ENCODE measurements at regions not wholly inside any gene's neighbourhood (a gene's known extent, or its start where the extent isn't known, plus 50 kb on each side); places are given as distances from the start of the nearest gene placed in this dataset.
"Not testable (repeated sequence)": the region's sequence is repeated elsewhere in the genome, so short reads cannot be mapped to it uniquely, and the experiment has no call there.

- H3K14ac ChIP-seq (ENCODE audit: low read length), result no peak overlapping the region
- no peak overlapping the region for H3K4me2 ChIP-seq (ENCODE audit: insufficient read depth, low read length, poor library complexity, severe bottlenecking)
- no peaks in the 10 kb centered on the region for H3K36me3 ChIP-seq (replicated peaks in 1 of 2; ENCODE audit: control insufficient read depth in 2 of 2, insufficient read depth in 2 of 2, low read length in 2 of 2)
- H3K4me1 ChIP-seq (ENCODE audit: control insufficient read depth in 2 of 2, insufficient read depth in 1 of 2, low read depth in 1 of 2, low read length in 2 of 2), result peaks cover 5 to 8% of the 10 kb centered on the region in 2 donors
- no peak overlapping the region for H2AFZ ChIP-seq (ENCODE audit: low read length)
- H2BK12ac ChIP-seq (ENCODE audit: low read length), result no peak overlapping the region
- H3K27me3 ChIP-seq (ENCODE audit: control insufficient read depth in 3 of 3, insufficient read depth in 3 of 3, low read depth in 1 of 3, low read length in 3 of 3), result no peaks in the 10 kb centered on the region
- H2AK5ac ChIP-seq (ENCODE audit: low read depth, low read length), result no peak overlapping the region
- H3K9me3 ChIP-seq (replicated peaks in 1 of 2; ENCODE audit: control insufficient read depth in 2 of 2, insufficient read depth in 1 of 2, low read depth in 1 of 2, low read length in 2 of 2), result no peaks in the 10 kb centered on the region
- no peak for DNase-seq (ENCODE audit: low spot score)
- H2BK5ac ChIP-seq (ENCODE audit: low read length), result no peak overlapping the region
- H4K91ac ChIP-seq (ENCODE audit: low read depth, low read length, poor library complexity), result no peak overlapping the region
- no peaks in the 10 kb centered on the region for H3K79me1 ChIP-seq (ENCODE audit: low read depth, low read length)
- no peak overlapping the region for H3K27ac ChIP-seq (replicated peaks; ENCODE audit: low read length)
- H3K9ac ChIP-seq (ENCODE audit: low read depth, low read length, poor library complexity), result no peak overlapping the region
- H2BK15ac ChIP-seq (ENCODE audit: low read length), result no peak overlapping the region
- H3K4me3 ChIP-seq (ENCODE audit: low read length in 2 of 2), result no peak overlapping the region
- no peak overlapping the region for H4K8ac ChIP-seq (ENCODE audit: low read depth, low read length)
- no peak overlapping the region for H2BK120ac ChIP-seq (ENCODE audit: low read depth, low read length)
- no peak overlapping the region for H3K18ac ChIP-seq (ENCODE audit: low read length)
- H3K4ac ChIP-seq (ENCODE audit: low read length), result no peak overlapping the region
- no peak overlapping the region for H3K23ac ChIP-seq (ENCODE audit: low read depth, low read length, poor library complexity)
These were observed 92.9 kb upstream of the NEGR1 start for GRCh38 chr1:72375226-72375625.

GRCh38 chr1:72371259-72372035 is 89.1 kb upstream of the NEGR1 start:
- Histone ChIP-seq H2BK5ac (ENCODE audit: low read length) (no peak overlapping the region), H4K91ac (ENCODE audit: low read depth, low read length, poor library complexity) (no peak overlapping the region), H3K4me2 (ENCODE audit: insufficient read depth, low read length, poor library complexity, severe bottlenecking) (no peak overlapping the region), H2AK5ac (ENCODE audit: low read depth, low read length) (no peak overlapping the region), H3K14ac (ENCODE audit: low read length) (peak overlapping the region; percentile 21), H3K23ac (ENCODE audit: low read depth, low read length, poor library complexity) (no peak overlapping the region), H3K36me3 (replicated peaks in 1 of 2; ENCODE audit: control insufficient read depth in 2 of 2, insufficient read depth in 2 of 2, low read length in 2 of 2) (no peaks in the 10 kb centered on the region), H3K9ac (ENCODE audit: low read depth, low read length, poor library complexity) (peak overlapping the region; percentile 3), H2BK15ac (ENCODE audit: low read length) (no peak overlapping the region), H2BK12ac (ENCODE audit: low read length) (no peak overlapping the region), H3K27ac (replicated peaks; ENCODE audit: low read length) (no peak overlapping the region), H3K4ac (ENCODE audit: low read length) (no peak overlapping the region), H2BK120ac (ENCODE audit: low read depth, low read length) (no peak overlapping the region), H3K79me1 (ENCODE audit: low read depth, low read length) (no peaks in the 10 kb centered on the region), H3K9me3 (replicated peaks in 1 of 2; ENCODE audit: control insufficient read depth in 2 of 2, insufficient read depth in 1 of 2, low read depth in 1 of 2, low read length in 2 of 2) (no peaks in the 10 kb centered on the region), H3K27me3 (ENCODE audit: control insufficient read depth in 3 of 3, insufficient read depth in 3 of 3, low read depth in 1 of 3, low read length in 3 of 3) (no peaks in the 10 kb centered on the region), H4K8ac (ENCODE audit: low read depth, low read length) (no peak overlapping the region), H3K4me1 (ENCODE audit: control insufficient read depth in 2 of 2, insufficient read depth in 1 of 2, low read depth in 1 of 2, low read length in 2 of 2) (peaks cover 5 to 9% of the 10 kb centered on the region in 2 donors), H3K18ac (ENCODE audit: low read length) (no peak overlapping the region), H2AFZ (ENCODE audit: low read length) (peak overlapping the region; percentile 66), H3K4me3 (ENCODE audit: low read length in 2 of 2) (no peak overlapping the region)
- no CpG with 5 or more reads among the region's 3 CpGs for WGBS, 2 donors (ENCODE audit: extremely low coverage in 2 of 2, insufficient read length in 2 of 2, insufficient replicate concordance in 1 of 2)
- DNase-seq (ENCODE audit: low spot score), result no peak

GRCh38 chr1:72370836-72371235 is 88.5 kb upstream of the NEGR1 start:
- not testable (repeated sequence) for H4K91ac ChIP-seq (ENCODE audit: low read depth, low read length, poor library complexity); H3K18ac ChIP-seq (ENCODE audit: low read length); H3K27ac ChIP-seq (replicated peaks; ENCODE audit: low read length); H3K14ac ChIP-seq (ENCODE audit: low read length); H3K4me2 ChIP-seq (ENCODE audit: insufficient read depth, low read length, poor library complexity, severe bottlenecking); H2AK5ac ChIP-seq (ENCODE audit: low read depth, low read length); H2BK12ac ChIP-seq (ENCODE audit: low read length); H3K9me3 ChIP-seq (replicated peaks in 1 of 2; ENCODE audit: control insufficient read depth in 2 of 2, insufficient read depth in 1 of 2, low read depth in 1 of 2, low read length in 2 of 2); DNase-seq (ENCODE audit: low spot score); H3K9ac ChIP-seq (ENCODE audit: low read depth, low read length, poor library complexity); H2AFZ ChIP-seq (ENCODE audit: low read length); H4K8ac ChIP-seq (ENCODE audit: low read depth, low read length); H3K23ac ChIP-seq (ENCODE audit: low read depth, low read length, poor library complexity); H3K4ac ChIP-seq (ENCODE audit: low read length); H2BK5ac ChIP-seq (ENCODE audit: low read length); H3K27me3 ChIP-seq (ENCODE audit: control insufficient read depth in 3 of 3, insufficient read depth in 3 of 3, low read depth in 1 of 3, low read length in 3 of 3); H2BK120ac ChIP-seq (ENCODE audit: low read depth, low read length); H2BK15ac ChIP-seq (ENCODE audit: low read length); H3K4me3 ChIP-seq (ENCODE audit: low read length in 2 of 2); H3K79me1 ChIP-seq (ENCODE audit: low read depth, low read length); H3K36me3 ChIP-seq (replicated peaks in 1 of 2; ENCODE audit: control insufficient read depth in 2 of 2, insufficient read depth in 2 of 2, low read length in 2 of 2)
- no CpG with 5 or more reads among the region's 3 CpGs for WGBS, 2 donors (ENCODE audit: extremely low coverage in 2 of 2, insufficient read length in 2 of 2, insufficient replicate concordance in 1 of 2)
- peaks cover 5 to 10% of the 10 kb centered on the region in 2 donors for H3K4me1 ChIP-seq (ENCODE audit: control insufficient read depth in 2 of 2, insufficient read depth in 1 of 2, low read depth in 1 of 2, low read length in 2 of 2)

- H2BK5ac ChIP-seq (ENCODE audit: low read length), result no peak overlapping the region
- H3K4me2 ChIP-seq (ENCODE audit: insufficient read depth, low read length, poor library complexity, severe bottlenecking), result no peak overlapping the region
- no peak overlapping the region for H2AFZ ChIP-seq (ENCODE audit: low read length)
- no peak overlapping the region for H3K23ac ChIP-seq (ENCODE audit: low read depth, low read length, poor library complexity)
- no peak overlapping the region for H3K18ac ChIP-seq (ENCODE audit: low read length)
- H2AK5ac ChIP-seq (ENCODE audit: low read depth, low read length), result no peak overlapping the region
- no peaks in the 10 kb centered on the region for H3K79me1 ChIP-seq (ENCODE audit: low read depth, low read length)
- H3K14ac ChIP-seq (ENCODE audit: low read length), result no peak overlapping the region
- H3K36me3 ChIP-seq (replicated peaks in 1 of 2; ENCODE audit: control insufficient read depth in 2 of 2, insufficient read depth in 2 of 2, low read length in 2 of 2), result no peaks in the 10 kb centered on the region
- no peak overlapping the region for H3K4me3 ChIP-seq (ENCODE audit: low read length in 2 of 2)
- WGBS, 2 donors (ENCODE audit: extremely low coverage in 2 of 2, insufficient read length in 2 of 2, insufficient replicate concordance in 1 of 2), result no CpG with 5 or more reads among the region's 1 CpG
- no peak overlapping the region for H4K91ac ChIP-seq (ENCODE audit: low read depth, low read length, poor library complexity)
- no peak overlapping the region for H2BK15ac ChIP-seq (ENCODE audit: low read length)
- no peak for DNase-seq (ENCODE audit: low spot score)
- no peak overlapping the region for H3K4ac ChIP-seq (ENCODE audit: low read length)
- H2BK120ac ChIP-seq (ENCODE audit: low read depth, low read length), result no peak overlapping the region
- H3K27me3 ChIP-seq (ENCODE audit: control insufficient read depth in 3 of 3, insufficient read depth in 3 of 3, low read depth in 1 of 3, low read length in 3 of 3), result no peaks in the 10 kb centered on the region
- peaks cover 5 to 10% of the 10 kb centered on the region in 2 donors for H3K4me1 ChIP-seq (ENCODE audit: control insufficient read depth in 2 of 2, insufficient read depth in 1 of 2, low read depth in 1 of 2, low read length in 2 of 2)
- H3K9ac ChIP-seq (ENCODE audit: low read depth, low read length, poor library complexity), result no peak overlapping the region
- no peak overlapping the region for H4K8ac ChIP-seq (ENCODE audit: low read depth, low read length)
- no peaks in the 10 kb centered on the region for H3K9me3 ChIP-seq (replicated peaks in 1 of 2; ENCODE audit: control insufficient read depth in 2 of 2, insufficient read depth in 1 of 2, low read depth in 1 of 2, low read length in 2 of 2)
- H2BK12ac ChIP-seq (ENCODE audit: low read length), result no peak overlapping the region
- H3K27ac ChIP-seq (replicated peaks; ENCODE audit: low read length), result no peak overlapping the region
These were observed 86.9 kb upstream of the NEGR1 start for GRCh38 chr1:72369069-72369757.
